GM12892 (cell line): ENCODE measurements at regions not wholly inside any gene's neighbourhood (a gene's known extent, or its start where the extent isn't known, plus 50 kb on each side); places are given as distances from the start of the nearest gene placed in this dataset.

Experiments used
- DNase-seq: peaks from one replicate; pipeline ENCODE4 v3.0.0; 2011; ENCODE audit not compliant: insufficient read length
- FAIRE-seq: peaks from 2 replicates; lab custom pipeline; 2011; peaks lifted over from hg19 to GRCh38; lab: Jason Lieb, UNC
- POLR2A ChIP-seq: IDR thresholded peaks from 2 replicates; pipeline ENCODE4 v1.6.1; 2011; ENCODE audit warnings: low read depth, low read length, control low read depth
- POLR2AphosphoS5 ChIP-seq: IDR thresholded peaks from 2 replicates; pipeline ENCODE4 v1.6.1; 2011; ENCODE audit warnings: low read depth, low read length, control low read depth
- TAF1 ChIP-seq: IDR thresholded peaks from 2 replicates; pipeline ENCODE4 v1.6.1; 2011; ENCODE audit warnings: low read depth, mild to moderate bottlenecking, control low read depth, low read length, borderline replicate concordance

- FAIRE-seq = no peak
- no peak for TF ChIP-seq POLR2AphosphoS5
- TF ChIP-seq POLR2A = no peak
- no peak for TF ChIP-seq TAF1
- DNase-seq = no peak
These were observed 807.0 kb downstream of the TLE4 start for GRCh38 chr9:80378669-80379293.

GRCh38 chr9:80376180-80376579, 804.4 kb downstream of the TLE4 start:
- no peak for TF ChIP-seq TAF1
- TF ChIP-seq POLR2AphosphoS5 = no peak
- TF ChIP-seq POLR2A = no peak
- FAIRE-seq = no peak
- DNase-seq = no peak

DNA sequence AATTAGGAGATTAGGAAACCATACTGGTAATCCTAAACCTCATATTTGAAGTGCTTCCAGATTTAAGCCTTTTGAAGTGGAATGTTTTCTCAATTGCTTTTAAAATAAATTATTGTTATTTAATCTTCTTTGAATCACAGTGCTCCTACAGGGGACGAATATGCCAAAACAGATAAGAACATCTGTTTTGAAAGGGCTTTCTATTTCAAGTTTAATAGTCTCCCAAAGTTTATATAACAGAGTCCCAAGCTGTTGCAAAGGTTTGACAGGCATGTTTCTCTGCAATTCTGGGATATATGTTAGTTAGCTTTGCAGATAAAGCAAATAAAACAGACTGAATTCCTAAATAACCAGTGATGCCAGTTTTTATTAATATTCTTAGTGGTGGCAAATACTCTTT, 803.7 kb downstream of the TLE4 start:
- TF ChIP-seq TAF1 = no peak
- DNase-seq = no peak
- FAIRE-seq = no peak

DNA sequence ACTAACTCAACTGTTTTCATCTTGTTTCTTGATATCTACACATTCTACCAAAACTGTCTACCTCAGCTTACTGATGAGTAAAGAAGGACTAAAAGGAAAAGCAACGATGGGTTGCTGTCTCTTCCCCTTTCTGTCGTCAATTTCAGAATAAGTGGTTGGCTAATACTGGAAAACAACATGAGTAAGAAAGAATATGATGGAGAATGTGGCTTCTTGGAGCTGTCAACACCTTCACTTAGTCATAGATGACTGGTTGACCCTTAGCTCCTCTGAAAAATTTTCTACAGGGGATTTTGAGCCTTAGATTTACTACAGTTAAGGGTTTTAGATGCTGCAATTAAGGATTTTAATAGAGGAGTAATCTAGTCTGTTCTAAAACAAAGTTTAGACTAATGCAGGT, 797.9 kb downstream of the TLE4 start:
- TF ChIP-seq POLR2A (no peak), TAF1 (no peak), POLR2AphosphoS5 (no peak)
- FAIRE-seq (no peak), DNase-seq (no peak)

DNA sequence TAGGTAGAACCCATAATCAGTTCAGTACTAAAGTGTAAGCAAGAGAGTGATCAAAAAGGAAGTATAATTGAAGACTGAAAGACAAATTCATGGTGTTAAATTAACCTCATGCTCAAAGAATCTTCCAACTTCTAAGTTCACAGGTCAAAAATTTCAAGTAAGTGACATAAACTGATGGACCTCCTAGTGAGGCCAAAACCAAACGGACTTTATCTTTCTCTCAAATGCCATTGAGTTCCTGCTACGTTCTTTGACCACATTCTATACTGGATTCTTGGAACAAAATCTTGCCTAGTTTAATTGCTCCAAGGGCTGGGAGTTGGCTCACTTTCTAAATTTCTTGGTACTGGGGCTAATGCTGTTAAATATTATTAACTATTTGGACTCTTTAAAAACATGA, 794.9 kb downstream of the TLE4 start:
- no peak for TF ChIP-seq POLR2AphosphoS5
- TF ChIP-seq TAF1 = no peak
- TF ChIP-seq POLR2A = no peak
- DNase-seq (no peak), FAIRE-seq (no peak)

- TF ChIP-seq TAF1 (no peak), POLR2AphosphoS5 (no peak), POLR2A (no peak)
- FAIRE-seq (no peak), DNase-seq (no peak)
These were observed 788.4 kb downstream of the TLE4 start for GRCh38 chr9:80359941-80360881.

GRCh38 chr9:80359291-80359690, 787.5 kb downstream of the TLE4 start:
- TF ChIP-seq TAF1 (no peak), POLR2AphosphoS5 (no peak), POLR2A (no peak)
- FAIRE-seq (no peak), DNase-seq (no peak)

DNA sequence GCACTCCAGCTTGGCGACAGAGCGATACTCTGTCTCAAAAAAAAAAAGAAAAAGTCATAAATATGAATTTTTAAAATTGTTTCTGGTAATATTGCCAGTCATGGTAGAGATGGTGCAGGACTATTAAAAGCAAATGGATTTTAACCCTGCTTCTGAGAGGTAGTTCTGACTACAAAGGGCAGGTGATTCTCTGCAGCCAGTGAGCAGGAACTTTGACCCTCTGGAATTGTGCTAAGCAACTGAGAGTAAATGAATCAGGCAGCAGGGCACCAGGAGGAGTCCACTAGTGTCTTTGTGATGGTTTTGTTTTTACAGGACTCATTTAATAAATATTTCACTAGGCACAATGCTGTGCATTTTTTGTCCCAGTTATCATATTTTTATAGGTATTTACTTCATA, 781.2 kb downstream of the TLE4 start:
- DNase-seq = no peak
- FAIRE-seq = no peak
- TF ChIP-seq TAF1 (no peak), POLR2A (no peak), POLR2AphosphoS5 (no peak)

GRCh38 chr9:80351612-80352011, 779.8 kb downstream of the TLE4 start:
- DNase-seq (no peak), FAIRE-seq (no peak)
- TF ChIP-seq POLR2AphosphoS5 (no peak), TAF1 (no peak), POLR2A (no peak)

GRCh38 chr9:80326105-80326504, 754.3 kb downstream of the TLE4 start:
- TF ChIP-seq POLR2A (no peak), TAF1 (no peak), POLR2AphosphoS5 (no peak)
- FAIRE-seq (no peak), DNase-seq (no peak)

- FAIRE-seq = no peak
These were observed 749.2 kb downstream of the TLE4 start for GRCh38 chr9:80320916-80321315.

More at GRCh38 chr9:80320916-80321315, 749.2 kb downstream of the TLE4 start:
- no peak for DNase-seq
- TF ChIP-seq POLR2A (no peak), TAF1 (no peak), POLR2AphosphoS5 (no peak)
